GM12878 (cell line): ENCODE measurements at regions not wholly inside any gene's neighbourhood (a gene's known extent, or its start where the extent isn't known, plus 50 kb on each side); places are given as distances from the start of the nearest gene placed in this dataset.

Experiments
- ATAC-seq: fragments of 200-7000 bp; cut with Tn5 transposase; 3 replicates; pipeline ENCODE4 v1.9.1; 2020; ENCODE audit warnings: mild to moderate bottlenecking, moderate library complexity
- BruUV-seq: library from RNA; stranded (reverse); fragments of 400-500 nt; replicated peaks from 2 replicates; lab custom pipeline; 2021; lab: Mats Ljungman, UMichigan
- CTCF ChIA-PET: fragments of 300-600 bp; sonication (Branson Sonifier 250); formaldehyde crosslinking; extraction: SDS; loops from one replicate; lab custom pipeline; 2021; ENCODE audit warnings: inconsistent platforms; lab: Yijun Ruan, JAX
- POLR2A ChIA-PET: fragments of 350-600 bp; formaldehyde crosslinking; extraction: SDS; loops from one replicate; lab custom pipeline; 2021; ENCODE audit warnings: inconsistent platforms; lab: Charles Lee
- RAD21 ChIA-PET: fragments of 300-600 bp; sonication (Branson Sonifier 250); formaldehyde crosslinking; loops from one replicate; lab custom pipeline; 2023; ENCODE audit warnings: antibody characterized with exemption; ENCODE audit not compliant: unreplicated experiment; lab: Charles Lee
- SMC1A ChIA-PET: fragments of 300-600 bp; sonication (Branson Sonifier 250); formaldehyde crosslinking; loops from one replicate; lab custom pipeline; 2023; ENCODE audit not compliant: unreplicated experiment, uncharacterized antibody; lab: Charles Lee
- DNase-seq: peaks from one replicate; pipeline ENCODE4 v3.0.0-alpha.2; 2011; ENCODE audit warnings: low read depth, low spot score
- FAIRE-seq: peaks from 3 replicates; lab custom pipeline; 2011; peaks lifted over from hg19 to GRCh38; lab: Jason Lieb, UNC
- H2AFZ ChIP-seq: 2 replicates; pipeline ENCODE4 v1.6.0; 2011; ENCODE audit warnings: low read depth, low read length, control low read depth; ENCODE audit not compliant: control insufficient read depth
- H3K27ac ChIP-seq: 2 replicates; pipeline ENCODE4 v1.5.1; 2011; ENCODE audit warnings: control low read depth; ENCODE audit not compliant: control insufficient read depth, insufficient read depth
- H3K27me3 ChIP-seq, 2 experiments: replicated peaks in 1 of 2; 2 replicates each; pipeline versions ENCODE4 v1.6.0 to v1.6.1; 2011; ENCODE audit warnings: low read length in 1 of 2; ENCODE audit not compliant: control insufficient read depth in 2 of 2, insufficient read depth in 2 of 2
- H3K36me3 ChIP-seq, 2 experiments: 2 replicates each; pipeline ENCODE4 v1.5.1; 2011; ENCODE audit warnings: low read length in 1 of 2; ENCODE audit not compliant: control insufficient read depth in 2 of 2, insufficient read depth in 2 of 2
- H3K4me1 ChIP-seq: 2 replicates; pipeline ENCODE4 v1.6.1; 2011; ENCODE audit warnings: mild to moderate bottlenecking, low read length, moderate library complexity, mixed read lengths; ENCODE audit not compliant: control insufficient read depth, insufficient read depth
- H3K4me2 ChIP-seq: 2 replicates; pipeline ENCODE4 v1.6.0; 2011; ENCODE audit warnings: control low read depth; ENCODE audit not compliant: control insufficient read depth, insufficient read depth
- H3K4me3 ChIP-seq: fragments of 200-600 bp; sonication (generic); 2 replicates; pipeline ENCODE4 v1.5.1; 2016
- H3K79me2 ChIP-seq: 2 replicates; pipeline ENCODE4 v1.6.0; 2011; ENCODE audit warnings: low read length; ENCODE audit not compliant: control insufficient read depth, insufficient read depth
- H3K9ac ChIP-seq: 2 replicates; pipeline ENCODE4 v1.8.0; 2011; ENCODE audit warnings: low read length, control low read depth, mixed read lengths; ENCODE audit not compliant: control insufficient read depth, insufficient read depth
- H3K9me3 ChIP-seq: replicated peaks from 3 replicates; pipeline ENCODE4 v1.5.1; 2011; ENCODE audit warnings: mild to moderate bottlenecking, low read length; ENCODE audit not compliant: control insufficient read depth, insufficient read depth
- H4K20me1 ChIP-seq: 2 replicates; pipeline ENCODE4 v1.6.0; 2011; ENCODE audit not compliant: control insufficient read depth, insufficient read depth
- BACH1 ChIP-seq: fragments of 450-650 bp; IDR thresholded peaks from 2 replicates; pipeline ENCODE4 v1.6.1; 2017; ENCODE audit warnings: mild to moderate bottlenecking, borderline replicate concordance
- ELK1 ChIP-seq: IDR thresholded peaks from 2 replicates; pipeline ENCODE4 v1.6.1; 2012; ENCODE audit warnings: low read depth, low read length, improper control_type of control experiment
- GATAD2B ChIP-seq: fragments of 450-650 bp; conservative IDR thresholded peaks from 2 replicates; pipeline ENCODE4 v1.6.1; 2017; ENCODE audit warnings: low read depth, mild to moderate bottlenecking, moderate library complexity
- JUND ChIP-seq: IDR thresholded peaks from 2 replicates; pipeline ENCODE4 v1.6.1; 2012; ENCODE audit warnings: low read depth, mild to moderate bottlenecking, low read length, improper control_type of control experiment, moderate library complexity
- PML ChIP-seq: IDR thresholded peaks from 2 replicates; pipeline ENCODE4 v1.6.1; 2012; ENCODE audit warnings: low read length, inconsistent platforms
- POLR2AphosphoS5 ChIP-seq: IDR thresholded peaks from 2 replicates; pipeline ENCODE4 v1.6.1; 2011; ENCODE audit warnings: mild to moderate bottlenecking, low read length, inconsistent platforms
- RAD51 ChIP-seq: fragments of 450-650 bp; IDR thresholded peaks from 2 replicates; pipeline ENCODE4 v1.6.1; 2016; ENCODE audit warnings: moderate library complexity, mild to moderate bottlenecking, inconsistent platforms
- SPI1 ChIP-seq: IDR thresholded peaks from 2 replicates; pipeline ENCODE4 v1.6.1; 2011; ENCODE audit warnings: low read depth, mild to moderate bottlenecking, low read length, moderate library complexity, borderline replicate concordance; ENCODE audit not compliant: insufficient read depth
- SRF ChIP-seq, 2 experiments: IDR thresholded peaks; 2 replicates each; pipeline ENCODE4 v1.6.1; 2011; ENCODE audit warnings: low read depth in 2 of 2, low read length in 2 of 2, mild to moderate bottlenecking in 1 of 2, moderate library complexity in 1 of 2
- ZNF207 ChIP-seq: fragments of 450-650 bp; IDR thresholded peaks from 2 replicates; pipeline ENCODE4 v1.6.1; 2014; ENCODE audit warnings: antibody characterized with exemption, mild to moderate bottlenecking, borderline replicate concordance
- WGBS: methylation state at CpG from one replicate; pipeline ENCODE4 v1.1.6; 2016; ENCODE audit warnings: low lambda C conversion rate; ENCODE audit not compliant: insufficient replicate concordance, insufficient coverage; ENCODE audit errors: missing lambda C conversion rate; 5-methylcytosine and 5-hydroxymethylcytosine counted together
- in situ Hi-C: fragments of 300-500 bp; cut with MboI; formaldehyde crosslinking; loops from 9 replicates; pipeline ENCODE4 v1.14.3; 2018; ENCODE audit warnings: mixed read lengths
- intact Hi-C: fragments of 100-400 bp; cut with micrococcal nuclease; formaldehyde crosslinking; loops from one replicate; pipeline ENCODE4 v1.14.2; 2022; ENCODE audit not compliant: unreplicated experiment
- TF ChIP-seq, protein P1 (sequence below): fragments of 450-650 bp; IDR thresholded peaks from 2 replicates; pipeline ENCODE4 v1.6.1; 2016; ENCODE audit warnings: mild to moderate bottlenecking, moderate library complexity, borderline replicate concordance
- TF ChIP-seq, protein P2 (sequence below): fragments of 450-650 bp; IDR thresholded peaks from 2 replicates; pipeline ENCODE4 v1.6.1; 2017; ENCODE audit warnings: borderline replicate concordance

- DNase-seq: no peak
- RAD21 ChIA-PET: no interaction called here
- FAIRE-seq: no peak
- intact Hi-C loops: no loop called here
- H3K27ac ChIP-seq: no peak overlapping the region
- no peak overlapping the region for H3K4me2 ChIP-seq
- no peaks in the 10 kb centered on the region for H4K20me1 ChIP-seq
- no TSS peak for BruUV-seq
- WGBS: 0% methylated on average over 1 of the region's 1 CpG
- no peak overlapping the region for H3K9ac ChIP-seq
- H3K79me2 ChIP-seq: no peaks in the 10 kb centered on the region
- TF ChIP-seq SPI1 (no peak), JUND (no peak)
- TF ChIP-seq, all 136 proteins: peak for 0
- ChIA-PET POLR2A (no interaction called here), SMC1A (interaction anchor here (0.8 kb wide), 1 partner anchor 11 kb away, joined by 3 read pairs; no protein-coding TSS in a partner anchor), CTCF (no interaction called here)
- Histone ChIP-seq H3K4me1 (no peaks in the 10 kb centered on the region), H3K9me3 (no peaks in the 10 kb centered on the region), H3K27me3 (no peaks in the 10 kb centered on the region), H3K36me3 (no peaks in the 10 kb centered on the region), H3K4me3 (no peak overlapping the region), H2AFZ (no peak overlapping the region)
- in situ Hi-C loops: no loop called here
- ATAC-seq: no peak
These were observed 1624.1 kb upstream of the ZEB2 start for GRCh38 chr2:146143971-146144370.

GRCh38 chr2:146138820-146139219 lies 1618.9 kb upstream of the ZEB2 start:
- Histone ChIP-seq H3K79me2 (no peaks in the 10 kb centered on the region), H3K27me3 (no peaks in the 10 kb centered on the region), H3K27ac (no peak overlapping the region), H3K36me3 (no peaks in the 10 kb centered on the region), H3K4me1 (no peaks in the 10 kb centered on the region), H3K4me3 (no peak overlapping the region), H3K9ac (no peak overlapping the region), H3K9me3 (no peaks in the 10 kb centered on the region), H3K4me2 (no peak overlapping the region), H2AFZ (no peak overlapping the region), H4K20me1 (no peaks in the 10 kb centered on the region)
- DNase-seq (no peak), FAIRE-seq (no peak), ATAC-seq (no peak)
- ChIA-PET POLR2A (no interaction called here), SMC1A (no interaction called here), RAD21 (no interaction called here), CTCF (no interaction called here)
- 14% methylated on average over 3 of the region's 3 CpGs for WGBS
- in situ Hi-C loops: no loop called here
- intact Hi-C loops: no loop called here
- no TSS peak for BruUV-seq
- TF ChIP-seq ELK1: no peak
- no peak for TF ChIP-seq PML
- TF ChIP-seq SRF (IDR thresholded peaks at IDR 0.05; ENCODE audit: low read depth in 2 of 2, low read length in 2 of 2): no peak
- no peak for TF ChIP-seq GATAD2B
- TF ChIP-seq SPI1: no peak
- no peak for TF ChIP-seq BACH1
- TF ChIP-seq, protein P1, sequence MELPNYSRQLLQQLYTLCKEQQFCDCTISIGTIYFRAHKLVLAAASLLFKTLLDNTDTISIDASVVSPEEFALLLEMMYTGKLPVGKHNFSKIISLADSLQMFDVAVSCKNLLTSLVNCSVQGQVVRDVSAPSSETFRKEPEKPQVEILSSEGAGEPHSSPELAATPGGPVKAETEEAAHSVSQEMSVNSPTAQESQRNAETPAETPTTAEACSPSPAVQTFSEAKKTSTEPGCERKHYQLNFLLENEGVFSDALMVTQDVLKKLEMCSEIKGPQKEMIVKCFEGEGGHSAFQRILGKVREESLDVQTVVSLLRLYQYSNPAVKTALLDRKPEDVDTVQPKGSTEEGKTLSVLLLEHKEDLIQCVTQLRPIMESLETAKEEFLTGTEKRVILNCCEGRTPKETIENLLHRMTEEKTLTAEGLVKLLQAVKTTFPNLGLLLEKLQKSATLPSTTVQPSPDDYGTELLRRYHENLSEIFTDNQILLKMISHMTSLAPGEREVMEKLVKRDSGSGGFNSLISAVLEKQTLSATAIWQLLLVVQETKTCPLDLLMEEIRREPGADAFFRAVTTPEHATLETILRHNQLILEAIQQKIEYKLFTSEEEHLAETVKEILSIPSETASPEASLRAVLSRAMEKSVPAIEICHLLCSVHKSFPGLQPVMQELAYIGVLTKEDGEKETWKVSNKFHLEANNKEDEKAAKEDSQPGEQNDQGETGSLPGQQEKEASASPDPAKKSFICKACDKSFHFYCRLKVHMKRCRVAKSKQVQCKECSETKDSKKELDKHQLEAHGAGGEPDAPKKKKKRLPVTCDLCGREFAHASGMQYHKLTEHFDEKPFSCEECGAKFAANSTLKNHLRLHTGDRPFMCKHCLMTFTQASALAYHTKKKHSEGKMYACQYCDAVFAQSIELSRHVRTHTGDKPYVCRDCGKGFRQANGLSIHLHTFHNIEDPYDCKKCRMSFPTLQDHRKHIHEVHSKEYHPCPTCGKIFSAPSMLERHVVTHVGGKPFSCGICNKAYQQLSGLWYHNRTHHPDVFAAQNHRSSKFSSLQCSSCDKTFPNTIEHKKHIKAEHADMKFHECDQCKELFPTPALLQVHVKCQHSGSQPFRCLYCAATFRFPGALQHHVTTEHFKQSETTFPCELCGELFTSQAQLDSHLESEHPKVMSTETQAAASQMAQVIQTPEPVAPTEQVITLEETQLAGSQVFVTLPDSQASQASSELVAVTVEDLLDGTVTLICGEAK: no peak
- TF ChIP-seq ZNF207: no peak
- no peak for TF ChIP-seq POLR2AphosphoS5
- TF ChIP-seq, protein P2, sequence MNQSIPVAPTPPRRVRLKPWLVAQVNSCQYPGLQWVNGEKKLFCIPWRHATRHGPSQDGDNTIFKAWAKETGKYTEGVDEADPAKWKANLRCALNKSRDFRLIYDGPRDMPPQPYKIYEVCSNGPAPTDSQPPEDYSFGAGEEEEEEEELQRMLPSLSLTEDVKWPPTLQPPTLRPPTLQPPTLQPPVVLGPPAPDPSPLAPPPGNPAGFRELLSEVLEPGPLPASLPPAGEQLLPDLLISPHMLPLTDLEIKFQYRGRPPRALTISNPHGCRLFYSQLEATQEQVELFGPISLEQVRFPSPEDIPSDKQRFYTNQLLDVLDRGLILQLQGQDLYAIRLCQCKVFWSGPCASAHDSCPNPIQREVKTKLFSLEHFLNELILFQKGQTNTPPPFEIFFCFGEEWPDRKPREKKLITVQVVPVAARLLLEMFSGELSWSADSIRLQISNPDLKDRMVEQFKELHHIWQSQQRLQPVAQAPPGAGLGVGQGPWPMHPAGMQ: no peak
- no peak for TF ChIP-seq RAD51
